Osteocyte (in vitro differentiated cells): ENCODE measurements at regions not wholly inside any gene's neighbourhood (a gene's known extent, or its start where the extent isn't known, plus 50 kb on each side); places are given as distances from the start of the nearest gene placed in this dataset.

Experiments used
- DNase-seq: peaks from one replicate; pipeline ENCODE4 v3.0.0; 2021; ENCODE audit warnings: mixed read lengths; ENCODE audit not compliant: unreplicated experiment; ENCODE audit errors: extremely low spot score
- H3K27ac Mint-ChIP-seq: one replicate; pipeline ENCODE4 v1.8.0; 2021; ENCODE audit warnings: mild to moderate bottlenecking, mixed read lengths; ENCODE audit not compliant: unreplicated experiment
- H3K27me3 Mint-ChIP-seq: one replicate; pipeline ENCODE4 v1.8.0; 2021; ENCODE audit warnings: mixed read lengths; ENCODE audit not compliant: unreplicated experiment
- H3K36me3 Mint-ChIP-seq: one replicate; pipeline ENCODE4 v1.8.0; 2021; ENCODE audit warnings: mixed read lengths; ENCODE audit not compliant: unreplicated experiment
- H3K4me1 Mint-ChIP-seq: one replicate; pipeline ENCODE4 v1.8.0; 2021; ENCODE audit warnings: mixed read lengths; ENCODE audit not compliant: unreplicated experiment
- H3K4me3 Mint-ChIP-seq: one replicate; pipeline ENCODE4 v1.8.0; 2021; ENCODE audit warnings: mild to moderate bottlenecking, moderate library complexity, mixed read lengths; ENCODE audit not compliant: unreplicated experiment
- H3K9me3 Mint-ChIP-seq: one replicate; pipeline ENCODE4 v1.8.0; 2021; ENCODE audit warnings: mixed read lengths; ENCODE audit not compliant: unreplicated experiment
- TF ChIP-seq, protein P1 (sequence below): fragments of 200-600 bp; sonication (generic); IDR thresholded peaks from 2 replicates; pipeline ENCODE4 v1.5.0; 2021; ENCODE audit warnings: antibody characterized with exemption, mild to moderate bottlenecking, moderate library complexity

DNA sequence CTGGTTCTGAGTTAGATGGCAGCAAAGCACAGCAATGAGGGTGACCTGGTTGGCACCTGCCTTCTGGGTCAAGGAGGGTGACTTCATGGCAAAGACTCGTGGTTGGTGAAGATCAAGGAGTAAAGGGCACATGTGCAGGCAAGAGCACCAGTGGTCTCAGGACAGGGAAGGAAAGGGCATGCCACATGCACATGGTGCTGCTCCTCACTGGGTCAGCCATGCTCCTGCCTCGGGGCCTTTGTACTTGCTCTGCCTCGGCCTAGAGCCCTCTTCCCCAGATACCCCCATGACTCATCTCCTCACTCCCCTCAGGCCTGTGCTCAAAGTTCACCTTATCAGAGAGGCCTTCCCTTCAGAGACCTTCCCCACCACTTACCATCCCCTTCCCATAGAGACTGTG lies 106.7 kb upstream of the KDM7A start:
- peaks cover 7% of the 10 kb centered on the region for H3K27me3 Mint-ChIP-seq

DNA sequence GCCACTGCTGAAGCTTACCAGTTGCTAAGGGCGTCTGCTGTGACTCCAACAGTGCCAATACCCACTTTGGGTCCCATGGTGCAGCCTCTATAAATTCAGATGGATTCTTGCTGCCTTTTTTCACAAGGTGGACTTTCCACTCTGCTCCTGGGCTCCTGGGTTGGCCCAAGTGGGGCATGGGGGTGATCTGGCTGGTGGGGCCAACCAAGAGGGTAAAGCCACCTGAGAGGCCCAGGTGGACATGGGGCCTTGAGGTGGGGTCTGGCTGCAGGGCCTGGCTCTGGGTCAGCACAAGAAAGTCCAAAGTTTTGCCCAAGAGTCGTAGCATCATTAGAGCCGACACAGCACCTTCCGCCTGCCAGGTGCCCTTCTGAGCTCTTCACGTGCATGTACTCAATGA lies 105.2 kb upstream of the KDM7A start:
- Mint-ChIP-seq H3K36me3 (no peaks in the 10 kb centered on the region), H3K27me3 (peaks cover 9% of the 10 kb centered on the region), H3K4me3 (no peak overlapping the region), H3K4me1 (no peaks in the 10 kb centered on the region), H3K9me3 (no peaks in the 10 kb centered on the region), H3K27ac (no peak overlapping the region)
- no peak for DNase-seq
- TF ChIP-seq, protein P1, sequence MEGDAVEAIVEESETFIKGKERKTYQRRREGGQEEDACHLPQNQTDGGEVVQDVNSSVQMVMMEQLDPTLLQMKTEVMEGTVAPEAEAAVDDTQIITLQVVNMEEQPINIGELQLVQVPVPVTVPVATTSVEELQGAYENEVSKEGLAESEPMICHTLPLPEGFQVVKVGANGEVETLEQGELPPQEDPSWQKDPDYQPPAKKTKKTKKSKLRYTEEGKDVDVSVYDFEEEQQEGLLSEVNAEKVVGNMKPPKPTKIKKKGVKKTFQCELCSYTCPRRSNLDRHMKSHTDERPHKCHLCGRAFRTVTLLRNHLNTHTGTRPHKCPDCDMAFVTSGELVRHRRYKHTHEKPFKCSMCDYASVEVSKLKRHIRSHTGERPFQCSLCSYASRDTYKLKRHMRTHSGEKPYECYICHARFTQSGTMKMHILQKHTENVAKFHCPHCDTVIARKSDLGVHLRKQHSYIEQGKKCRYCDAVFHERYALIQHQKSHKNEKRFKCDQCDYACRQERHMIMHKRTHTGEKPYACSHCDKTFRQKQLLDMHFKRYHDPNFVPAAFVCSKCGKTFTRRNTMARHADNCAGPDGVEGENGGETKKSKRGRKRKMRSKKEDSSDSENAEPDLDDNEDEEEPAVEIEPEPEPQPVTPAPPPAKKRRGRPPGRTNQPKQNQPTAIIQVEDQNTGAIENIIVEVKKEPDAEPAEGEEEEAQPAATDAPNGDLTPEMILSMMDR, result no peak

More for the DNA sequence above, 106.7 kb upstream of the KDM7A start:
- Mint-ChIP-seq H3K36me3 (no peaks in the 10 kb centered on the region), H3K4me1 (no peaks in the 10 kb centered on the region), H3K4me3 (no peak overlapping the region), H3K9me3 (no peaks in the 10 kb centered on the region), H3K27ac (no peak overlapping the region)
- DNase-seq, result no peak
- TF ChIP-seq, protein P1, result no peak

DNA sequence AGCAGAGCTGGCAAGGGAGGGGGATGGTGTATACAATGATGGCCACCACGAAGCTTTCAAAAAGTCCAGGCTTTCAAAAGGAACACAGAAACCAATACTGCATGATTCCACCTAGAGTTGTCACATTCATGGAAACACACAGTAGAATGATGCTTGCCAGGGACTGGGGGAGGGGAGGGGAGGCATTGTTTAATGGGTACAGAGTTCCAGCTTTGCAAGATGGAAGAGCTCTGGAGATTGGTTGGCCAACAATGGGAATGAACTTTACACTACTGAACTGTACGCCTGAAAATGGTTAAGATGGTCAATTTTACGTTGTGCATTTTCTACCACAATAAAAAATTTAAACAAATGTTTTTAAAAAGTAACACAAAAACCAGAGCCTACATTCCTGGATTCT lies 104.5 kb upstream of the KDM7A start:
- H3K27ac Mint-ChIP-seq, result no peak overlapping the region
- TF ChIP-seq, protein P1, result no peak
- no peak overlapping the region for H3K4me3 Mint-ChIP-seq
- no peak for DNase-seq
- H3K4me1 Mint-ChIP-seq, result no peaks in the 10 kb centered on the region
- no peaks in the 10 kb centered on the region for H3K36me3 Mint-ChIP-seq
- peaks cover 11% of the 10 kb centered on the region for H3K27me3 Mint-ChIP-seq
- H3K9me3 Mint-ChIP-seq, result no peaks in the 10 kb centered on the region

DNA sequence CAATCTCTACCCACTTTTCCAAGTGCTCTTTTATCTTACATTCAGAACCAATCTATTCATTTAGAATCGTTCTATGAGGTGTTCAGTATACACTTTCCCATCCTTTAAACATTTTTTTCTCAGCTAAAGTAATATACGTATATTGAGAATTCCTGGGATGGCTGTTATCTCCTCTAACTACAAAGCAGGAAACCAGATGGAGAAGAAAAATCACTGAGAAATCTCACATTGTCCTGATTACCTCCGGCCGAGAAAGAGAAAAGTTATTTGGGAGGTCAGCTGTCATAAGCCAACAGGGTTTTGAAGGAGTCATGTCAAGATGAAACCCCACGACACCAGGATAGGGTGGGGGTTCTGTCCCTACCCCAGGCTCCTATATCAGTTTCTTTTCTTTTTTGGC lies 99.2 kb upstream of the KDM7A start:
- H3K36me3 Mint-ChIP-seq, result no peaks in the 10 kb centered on the region
- peaks cover 24% of the 10 kb centered on the region for H3K27me3 Mint-ChIP-seq
- no peak for DNase-seq
- no peaks in the 10 kb centered on the region for H3K4me1 Mint-ChIP-seq
- H3K4me3 Mint-ChIP-seq, result no peak overlapping the region
- H3K27ac Mint-ChIP-seq, result no peak overlapping the region
- TF ChIP-seq, protein P1, result no peak
- H3K9me3 Mint-ChIP-seq, result no peaks in the 10 kb centered on the region

DNA sequence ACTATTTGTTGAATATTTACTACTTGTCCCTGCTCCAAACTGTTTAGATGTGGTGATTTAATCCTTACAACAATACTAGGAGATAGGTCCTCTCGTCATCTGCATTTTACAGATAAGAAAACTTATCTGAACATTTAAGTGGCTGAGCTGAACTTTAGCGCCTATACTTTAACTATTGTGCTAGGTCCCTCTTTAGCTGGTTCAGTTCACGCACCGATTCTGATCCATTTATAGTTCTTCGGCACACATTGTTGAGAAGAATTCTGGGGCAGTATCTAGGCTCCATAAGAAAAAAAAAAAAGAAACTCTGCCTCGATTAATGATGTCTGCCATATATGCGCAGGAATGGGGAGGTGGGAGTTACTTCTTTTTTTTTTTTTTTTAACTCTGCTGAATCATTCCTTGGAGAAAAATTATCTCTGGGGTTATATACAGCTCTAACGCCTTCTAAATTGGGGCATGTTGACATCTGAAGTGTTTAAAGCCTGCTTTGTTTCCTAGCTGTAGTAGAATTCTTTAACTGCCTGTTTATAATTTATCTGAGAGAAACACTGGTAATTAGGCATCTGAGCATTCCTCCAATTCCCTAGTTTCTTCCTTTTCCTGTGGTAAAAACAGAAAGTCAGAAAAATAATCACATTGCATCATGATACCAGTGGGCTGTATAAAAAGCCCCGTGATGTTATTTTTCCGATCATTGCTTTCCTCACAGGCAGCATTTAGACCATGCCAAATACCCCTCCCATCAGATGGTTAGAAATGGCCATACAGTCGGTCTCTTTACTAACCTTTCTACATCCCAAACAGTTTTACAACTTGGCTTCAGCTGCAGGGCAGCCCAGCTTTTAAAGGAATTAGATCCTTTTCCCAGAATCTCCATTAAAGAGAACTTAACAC lies 98.5 kb upstream of the KDM7A start:
- H3K4me1 Mint-ChIP-seq, result no peaks in the 10 kb centered on the region
- TF ChIP-seq, protein P1, result no peak
- H3K27me3 Mint-ChIP-seq, result peaks cover 19% of the 10 kb centered on the region
- H3K27ac Mint-ChIP-seq, result no peak overlapping the region
- DNase-seq, result no peak
- H3K36me3 Mint-ChIP-seq, result no peaks in the 10 kb centered on the region
- no peak overlapping the region for H3K4me3 Mint-ChIP-seq
- H3K9me3 Mint-ChIP-seq, result no peaks in the 10 kb centered on the region
